Common myeloid progenitor, CD34-positive (primary cell): ENCODE measurements at regions not wholly inside any gene's neighbourhood (a gene's known extent, or its start where the extent isn't known, plus 50 kb on each side); places are given as distances from the start of the nearest gene placed in this dataset.

Experiments
- CTCF ChIA-PET: fragments of 350-600 bp; sonication (Branson Sonifier 250); formaldehyde crosslinking; loops from one replicate; lab custom pipeline; 2021; ENCODE audit warnings: antibody characterized with exemption; lab: Charles Lee
- POLR2A ChIA-PET: fragments of 350-600 bp; sonication (Branson Sonifier 250); formaldehyde crosslinking; loops from one replicate; lab custom pipeline; 2021; ENCODE audit warnings: antibody characterized with exemption; lab: Charles Lee
- DNase-seq, 3 donors: peaks; one replicate each; pipeline versions ENCODE4 v3.0.0 to v3.0.0-alpha.2; 2013
- H3K27ac ChIP-seq, 2 experiments: 1 replicate in 1 of 2; 2 replicates in 1 of 2; pipeline ENCODE4 v1.7.0; 2013; ENCODE audit warnings: inconsistent platforms in 2 of 2, low read length in 2 of 2, mild to moderate bottlenecking in 2 of 2, low read depth in 1 of 2, moderate library complexity in 1 of 2; ENCODE audit not compliant: severe bottlenecking in 2 of 2, insufficient read depth in 1 of 2, poor library complexity in 1 of 2
- H3K27me3 ChIP-seq, 5 experiments: replicated peaks in 2 of 5; 1 replicate in 3 of 5; 2 replicates in 2 of 5; pipeline versions ENCODE4 v1.6.1 to v1.7.0; 2013; ENCODE audit warnings: low read length in 4 of 5, mild to moderate bottlenecking in 2 of 5, moderate library complexity in 2 of 5, inconsistent platforms in 1 of 5; ENCODE audit not compliant: insufficient read depth in 5 of 5, control insufficient read depth in 4 of 5
- H3K36me3 ChIP-seq, 4 experiments: 1 replicate in 2 of 4; 2 replicates in 2 of 4; pipeline versions ENCODE4 v1.6.1 to v1.7.0; 2013; ENCODE audit warnings: low read length in 3 of 4, control low read depth in 1 of 4, mild to moderate bottlenecking in 1 of 4; ENCODE audit not compliant: control insufficient read depth in 4 of 4, insufficient read depth in 4 of 4
- H3K4me1 ChIP-seq, 4 experiments: 1 replicate in 3 of 4; 2 replicates in 1 of 4; pipeline versions ENCODE4 v1.6.1 to v1.7.1; 2013; ENCODE audit warnings: low read length in 3 of 4, mild to moderate bottlenecking in 3 of 4, control low read depth in 1 of 4, inconsistent platforms in 1 of 4, moderate library complexity in 1 of 4; ENCODE audit not compliant: control insufficient read depth in 4 of 4, insufficient read depth in 4 of 4; ENCODE audit errors: control extremely low read depth in 1 of 4
- H3K4me3 ChIP-seq, 7 experiments: 1 replicate in 4 of 7; 2 replicates in 3 of 7; pipeline versions ENCODE4 v1.5.1 to v1.7.0; 2013; ENCODE audit warnings: mild to moderate bottlenecking in 7 of 7, low read length in 6 of 7, moderate library complexity in 6 of 7, inconsistent platforms in 2 of 7, low read depth in 2 of 7, control low read depth in 1 of 7; ENCODE audit not compliant: insufficient read depth in 4 of 7, control insufficient read depth in 1 of 7; ENCODE audit errors: extremely low read depth in 1 of 7
- H3K9me3 ChIP-seq, 5 experiments: 1 replicate in 4 of 5; 2 replicates in 1 of 5; pipeline versions ENCODE4 v1.6.1 to v1.7.1; 2013; ENCODE audit warnings: low read length in 4 of 5, mild to moderate bottlenecking in 2 of 5, inconsistent platforms in 1 of 5, low read depth in 1 of 5, moderate library complexity in 1 of 5; ENCODE audit not compliant: control insufficient read depth in 4 of 5, insufficient read depth in 2 of 5; ENCODE audit errors: control extremely low read depth in 1 of 5
- WGBS: methylation state at CpG from one replicate; pipeline ENCODE4 v1.1.5; 2013; ENCODE audit not compliant: insufficient coverage; 5-methylcytosine and 5-hydroxymethylcytosine counted together

DNA sequence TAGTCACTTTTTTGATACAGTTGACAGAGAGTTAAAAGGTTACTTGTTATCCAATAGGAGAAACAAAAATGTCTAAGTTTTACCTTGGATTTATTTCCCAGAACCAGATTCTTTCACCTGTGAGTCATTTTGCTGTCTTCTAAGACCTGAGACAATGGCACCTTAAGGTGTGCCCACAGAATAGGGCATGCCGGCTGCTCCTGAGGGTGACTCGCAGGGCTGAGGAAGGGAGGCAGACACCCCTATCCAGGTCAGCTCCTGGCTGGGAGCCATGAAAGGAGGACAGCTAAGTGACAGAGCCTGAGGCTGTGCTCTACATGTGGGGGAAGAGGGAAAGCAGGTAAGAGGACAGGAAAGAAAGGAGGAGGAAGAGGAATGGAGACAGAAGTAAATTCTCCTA, 67.8 kb downstream of the RASSF10 start:
- DNase-seq: no peak
- WGBS: 100% methylated on average over 2 of the region's 2 CpGs
- no peaks in the 10 kb centered on the region for H3K4me1 ChIP-seq
- ChIA-PET CTCF (no interaction called here), POLR2A (no interaction called here)
- no peak overlapping the region for H3K4me3 ChIP-seq
- H3K36me3 ChIP-seq: no peaks in the 10 kb centered on the region
- H3K27ac ChIP-seq: no peak overlapping the region
- peaks cover 0 to 19% (median 10%) of the 10 kb centered on the region in 5 experiments for H3K27me3 ChIP-seq
- no peaks in the 10 kb centered on the region for H3K9me3 ChIP-seq

DNA sequence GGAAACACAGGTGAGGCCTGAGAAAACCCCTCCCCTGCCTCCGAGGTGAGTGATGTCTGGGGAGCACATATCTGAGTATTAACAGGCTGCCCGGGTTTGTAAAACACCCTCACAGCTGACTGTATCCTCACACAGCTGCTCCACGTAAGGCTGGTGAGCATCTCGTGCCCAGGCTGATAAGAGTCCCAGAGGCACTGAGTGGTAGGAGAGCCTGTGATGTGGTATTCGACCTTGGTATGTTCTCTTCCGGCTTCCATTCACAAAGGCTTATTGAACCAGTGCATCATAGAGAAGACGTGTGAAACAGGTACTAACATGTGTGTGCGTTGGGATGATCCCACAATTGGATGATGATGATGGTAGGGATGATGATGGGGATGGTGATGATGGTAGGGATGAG, 71.7 kb downstream of the RASSF10 start:
- Histone ChIP-seq H3K27me3 (peaks cover 0 to 21% (median 7%) of the 10 kb centered on the region in 5 experiments), H3K4me1 (no peaks in the 10 kb centered on the region), H3K36me3 (no peaks in the 10 kb centered on the region), H3K27ac (no peak overlapping the region), H3K9me3 (peaks cover 0 to 2% (median 0%) of the 10 kb centered on the region in 5 experiments), H3K4me3 (no peak overlapping the region)
- 95% methylated on average over 8 of the region's 8 CpGs for whole genome bisulfite sequencing
- no peak for DNase-seq
- POLR2A ChIA-PET: no interaction called here
- CTCF ChIA-PET: no interaction called here

DNA sequence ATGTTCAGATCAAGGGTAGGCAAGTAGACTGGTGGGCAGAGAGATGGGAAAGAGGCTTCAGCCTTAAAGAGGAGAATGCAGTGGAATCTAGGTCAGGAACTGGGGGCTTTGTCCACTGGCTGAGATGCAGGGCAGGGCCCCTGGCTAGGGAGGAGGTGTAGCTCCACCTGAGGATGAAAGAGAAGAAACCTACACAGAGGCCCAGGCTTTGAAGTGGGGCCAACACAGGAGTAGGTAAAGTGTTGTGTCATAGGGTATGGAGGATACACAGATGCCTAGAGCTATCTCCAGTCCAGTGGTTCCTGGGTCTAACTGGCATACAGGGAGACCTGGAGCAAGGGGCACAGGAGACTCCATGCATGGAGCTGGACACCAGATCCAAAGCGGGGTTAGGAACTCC, 73.5 kb downstream of the RASSF10 start:
- peaks cover 0 to 17% (median 3%) of the 10 kb centered on the region in 5 experiments for H3K27me3 ChIP-seq
- H3K27ac ChIP-seq: no peak overlapping the region
- POLR2A ChIA-PET: no interaction called here
- CTCF ChIA-PET: interaction anchor here (0.9 to 1.1 kb wide), 2 partner anchors 9 to 118 kb away, joined by 3 read pairs; no protein-coding TSS in a partner anchor
- WGBS: no CpG with 5 or more reads among the region's 1 CpG
- DNase-seq: no peak
- H3K4me3 ChIP-seq: no peak overlapping the region
- no peaks in the 10 kb centered on the region for H3K36me3 ChIP-seq
- H3K9me3 ChIP-seq: peaks cover 0 to 2% (median 0%) of the 10 kb centered on the region in 5 experiments
- H3K4me1 ChIP-seq: no peaks in the 10 kb centered on the region

DNA sequence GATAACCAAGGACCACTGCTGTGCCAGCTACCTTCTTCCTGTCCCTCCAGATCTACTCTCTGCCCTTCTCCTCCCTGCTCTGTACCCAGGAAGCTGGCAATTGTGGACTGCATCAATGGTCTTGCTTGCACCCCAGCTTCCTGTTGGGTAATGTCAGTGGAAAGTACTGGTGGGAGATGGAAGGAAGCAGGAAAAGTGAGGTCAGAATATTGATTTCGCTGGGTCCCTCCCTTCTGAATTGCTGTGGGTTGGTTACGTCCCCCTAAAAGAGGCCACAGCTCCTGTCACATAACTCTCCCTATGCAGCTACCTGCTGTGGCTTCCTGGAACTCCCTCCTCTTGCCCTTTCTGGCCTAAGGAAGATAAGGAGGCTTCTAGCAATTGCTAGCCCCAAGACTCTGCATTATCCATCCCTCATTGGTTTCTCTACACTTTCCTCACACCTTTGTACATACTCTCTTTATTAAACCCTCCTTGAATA, 81.2 kb downstream of the RASSF10 start:
- WGBS: 60% methylated on average over 2 of the region's 2 CpGs
- H3K9me3 ChIP-seq: peaks cover 0 to 8% (median 0%) of the 10 kb centered on the region in 5 experiments
- no peaks in the 10 kb centered on the region for H3K27me3 ChIP-seq
- no peaks in the 10 kb centered on the region for H3K36me3 ChIP-seq
- H3K4me1 ChIP-seq: peaks cover 0 to 3% (median under 1%) of the 10 kb centered on the region in 4 experiments
- no peak for DNase-seq
- CTCF ChIA-PET: no interaction called here
- H3K4me3 ChIP-seq: no peak overlapping the region
- no peak overlapping the region for H3K27ac ChIP-seq
- POLR2A ChIA-PET: no interaction called here

DNA sequence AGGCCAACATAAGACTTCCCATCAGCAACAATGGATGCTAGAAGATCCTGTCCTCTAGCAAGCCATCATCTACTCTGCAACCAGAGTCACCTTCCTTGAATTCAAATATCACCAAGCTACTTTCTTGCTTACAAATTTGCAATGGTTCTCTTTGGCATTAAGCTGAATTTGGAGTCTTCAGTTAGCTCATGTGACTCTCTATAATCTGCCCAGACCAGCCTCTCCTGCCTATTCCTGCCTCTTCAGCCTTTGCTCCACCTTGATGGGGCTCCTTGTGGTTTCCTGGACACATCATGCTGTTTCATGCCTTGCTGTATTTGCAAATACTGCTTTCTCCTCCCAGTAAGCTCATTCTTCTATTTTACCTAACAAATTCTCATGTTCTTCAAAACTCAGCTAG, 82.3 kb downstream of the RASSF10 start:
- ChIA-PET CTCF (interaction anchor here (1.2 kb wide), 1 partner anchor 9 kb away, joined by 3 read pairs; no protein-coding TSS in a partner anchor), POLR2A (no interaction called here)
- H3K27ac ChIP-seq: no peak overlapping the region

DNA sequence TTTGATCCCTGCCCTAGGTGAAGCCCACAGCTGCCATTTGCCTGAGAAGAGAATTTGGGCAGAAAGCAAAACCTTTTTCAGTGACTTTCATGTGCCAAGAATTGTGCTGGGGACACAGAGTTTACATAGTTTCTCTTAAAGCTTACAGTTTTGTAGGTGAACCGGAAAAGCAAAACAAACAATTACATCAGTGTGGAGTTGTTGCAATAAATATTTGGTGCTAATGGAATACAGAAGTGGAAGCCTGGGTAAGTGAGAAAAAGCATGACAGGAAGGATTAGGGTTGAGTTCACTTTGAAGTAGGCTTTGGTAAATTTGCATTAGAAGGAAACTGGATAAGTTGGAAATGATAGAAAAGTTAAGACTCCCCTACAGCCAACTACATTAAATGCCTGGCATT, 82.7 kb downstream of the RASSF10 start:
- no peaks in the 10 kb centered on the region for H3K36me3 ChIP-seq
- no peaks in the 10 kb centered on the region for H3K27me3 ChIP-seq
- no peak for DNase-seq
- no peak overlapping the region for H3K27ac ChIP-seq
- H3K4me1 ChIP-seq: peaks cover 0 to 3% (median under 1%) of the 10 kb centered on the region in 4 experiments
- no CpG with 5 or more reads among the region's 1 CpG for WGBS
- ChIA-PET CTCF (interaction anchor here (1.2 kb wide), 1 partner anchor 9 kb away, joined by 3 read pairs; no protein-coding TSS in a partner anchor), POLR2A (no interaction called here)
- peaks cover 0 to 8% (median 0%) of the 10 kb centered on the region in 5 experiments for H3K9me3 ChIP-seq
- no peak overlapping the region for H3K4me3 ChIP-seq

More for the DNA sequence above, 82.3 kb downstream of the RASSF10 start:
- Histone ChIP-seq H3K36me3 (no peaks in the 10 kb centered on the region), H3K27me3 (no peaks in the 10 kb centered on the region), H3K4me1 (peaks cover 0 to 3% (median under 1%) of the 10 kb centered on the region in 4 experiments), H3K9me3 (peaks cover 0 to 8% (median 0%) of the 10 kb centered on the region in 5 experiments), H3K4me3 (no peak overlapping the region)
- peak; percentile 21 to 76 (median 62) for DNase-seq

DNA sequence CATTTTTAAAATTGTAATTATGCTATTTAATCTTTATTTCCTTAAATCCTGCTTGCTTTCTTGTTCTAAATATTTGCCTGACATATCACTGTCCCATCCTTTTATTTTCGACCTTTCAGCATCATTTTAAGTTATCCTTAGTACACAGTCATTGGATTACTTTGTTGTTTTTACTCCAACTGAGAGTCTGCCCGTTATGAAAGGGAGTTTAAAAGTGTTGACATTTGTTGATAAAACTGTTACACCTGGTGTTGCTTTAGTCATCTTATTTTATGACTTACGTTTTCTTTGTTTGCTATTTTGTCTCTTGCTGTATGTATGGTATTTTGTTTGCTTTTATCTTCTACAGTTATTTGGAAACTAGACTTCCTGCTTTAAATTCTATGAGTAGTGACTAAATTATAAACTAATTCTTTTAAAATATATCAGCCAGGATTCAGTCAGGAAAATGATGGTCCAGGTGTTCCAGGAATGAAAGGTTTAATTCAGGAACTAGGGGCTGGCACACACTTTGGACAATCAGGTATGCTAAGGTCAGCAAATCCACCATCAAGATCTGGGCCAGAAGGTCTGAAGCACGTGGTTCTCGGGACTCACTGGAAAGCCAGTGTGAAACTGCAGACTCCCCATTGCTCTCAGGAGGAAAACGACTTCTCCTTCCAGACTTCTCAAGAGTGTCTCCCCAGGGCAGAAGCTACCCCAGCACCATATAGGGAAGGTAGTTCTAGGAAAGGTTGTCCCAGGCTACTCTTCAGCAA, 86.0 kb downstream of the RASSF10 start:
- Histone ChIP-seq H3K4me1 (peaks cover 0 to 3% (median under 1%) of the 10 kb centered on the region in 4 experiments), H3K36me3 (no peaks in the 10 kb centered on the region), H3K27ac (no peak overlapping the region), H3K27me3 (no peaks in the 10 kb centered on the region), H3K9me3 (peaks cover 0 to 7% (median 0%) of the 10 kb centered on the region in 5 experiments), H3K4me3 (no peak overlapping the region)
- WGBS: 100% methylated on average over 3 of the region's 6 CpGs
- DNase-seq: no peak
- POLR2A ChIA-PET: no interaction called here
- CTCF ChIA-PET: no interaction called here
